Neural crest cell (in vitro differentiated cells): ENCODE measurements at regions not wholly inside any gene's neighbourhood (a gene's known extent, or its start where the extent isn't known, plus 50 kb on each side); places are given as distances from the start of the nearest gene placed in this dataset.

ENCODE experiments used
- DNase-seq: peaks from one replicate; pipeline ENCODE4 v3.0.0; 2021; ENCODE audit warnings: low read depth, mixed read lengths, low spot score
- H3K27ac Mint-ChIP-seq: one replicate; pipeline ENCODE4 v1.8.0; 2021; ENCODE audit warnings: mild to moderate bottlenecking, mixed read lengths; ENCODE audit not compliant: unreplicated experiment
- H3K27me3 Mint-ChIP-seq: 2 replicates; pipeline ENCODE4 v1.8.0; 2021; ENCODE audit warnings: low read depth, mild to moderate bottlenecking, mixed read lengths
- H3K36me3 Mint-ChIP-seq: 2 replicates; pipeline ENCODE4 v1.8.0; 2021; ENCODE audit warnings: low read depth, mild to moderate bottlenecking, mixed read lengths
- H3K4me1 Mint-ChIP-seq: 2 replicates; pipeline ENCODE4 v1.8.0; 2021; ENCODE audit warnings: mixed read lengths
- H3K4me3 Mint-ChIP-seq: one replicate; pipeline ENCODE4 v1.8.0; 2021; ENCODE audit warnings: mild to moderate bottlenecking, mixed read lengths
- H3K9me3 Mint-ChIP-seq: 2 replicates; pipeline ENCODE4 v1.8.0; 2021; ENCODE audit warnings: mixed read lengths
- TF ChIP-seq, protein P1 (sequence below): fragments of 200-600 bp; sonication (generic); conservative IDR thresholded peaks from 2 replicates; pipeline ENCODE4 v1.5.0; 2021; ENCODE audit warnings: antibody characterized with exemption, mild to moderate bottlenecking

- DNase-seq, result no peak
- no peaks in the 10 kb centered on the region for H3K27me3 Mint-ChIP-seq
- H3K4me1 Mint-ChIP-seq, result no peaks in the 10 kb centered on the region
- peaks cover 2% of the 10 kb centered on the region for H3K9me3 Mint-ChIP-seq
- H3K27ac Mint-ChIP-seq, result no peak overlapping the region
- TF ChIP-seq, protein P1, sequence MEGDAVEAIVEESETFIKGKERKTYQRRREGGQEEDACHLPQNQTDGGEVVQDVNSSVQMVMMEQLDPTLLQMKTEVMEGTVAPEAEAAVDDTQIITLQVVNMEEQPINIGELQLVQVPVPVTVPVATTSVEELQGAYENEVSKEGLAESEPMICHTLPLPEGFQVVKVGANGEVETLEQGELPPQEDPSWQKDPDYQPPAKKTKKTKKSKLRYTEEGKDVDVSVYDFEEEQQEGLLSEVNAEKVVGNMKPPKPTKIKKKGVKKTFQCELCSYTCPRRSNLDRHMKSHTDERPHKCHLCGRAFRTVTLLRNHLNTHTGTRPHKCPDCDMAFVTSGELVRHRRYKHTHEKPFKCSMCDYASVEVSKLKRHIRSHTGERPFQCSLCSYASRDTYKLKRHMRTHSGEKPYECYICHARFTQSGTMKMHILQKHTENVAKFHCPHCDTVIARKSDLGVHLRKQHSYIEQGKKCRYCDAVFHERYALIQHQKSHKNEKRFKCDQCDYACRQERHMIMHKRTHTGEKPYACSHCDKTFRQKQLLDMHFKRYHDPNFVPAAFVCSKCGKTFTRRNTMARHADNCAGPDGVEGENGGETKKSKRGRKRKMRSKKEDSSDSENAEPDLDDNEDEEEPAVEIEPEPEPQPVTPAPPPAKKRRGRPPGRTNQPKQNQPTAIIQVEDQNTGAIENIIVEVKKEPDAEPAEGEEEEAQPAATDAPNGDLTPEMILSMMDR, result no peak
- H3K36me3 Mint-ChIP-seq, result no peaks in the 10 kb centered on the region
- no peak overlapping the region for H3K4me3 Mint-ChIP-seq
Measured at GRCh38 chr1:99469550-99469971, 176.4 kb upstream of the PALMD start.

GRCh38 chr1:99472893-99473292 lies 173.0 kb upstream of the PALMD start:
- no peaks in the 10 kb centered on the region for H3K36me3 Mint-ChIP-seq
- TF ChIP-seq, protein P1, result no peak
- no peaks in the 10 kb centered on the region for H3K4me1 Mint-ChIP-seq
- H3K9me3 Mint-ChIP-seq, result no peaks in the 10 kb centered on the region
- DNase-seq, result no peak
- H3K4me3 Mint-ChIP-seq, result no peak overlapping the region
- no peaks in the 10 kb centered on the region for H3K27me3 Mint-ChIP-seq
- H3K27ac Mint-ChIP-seq, result no peak overlapping the region

DNA sequence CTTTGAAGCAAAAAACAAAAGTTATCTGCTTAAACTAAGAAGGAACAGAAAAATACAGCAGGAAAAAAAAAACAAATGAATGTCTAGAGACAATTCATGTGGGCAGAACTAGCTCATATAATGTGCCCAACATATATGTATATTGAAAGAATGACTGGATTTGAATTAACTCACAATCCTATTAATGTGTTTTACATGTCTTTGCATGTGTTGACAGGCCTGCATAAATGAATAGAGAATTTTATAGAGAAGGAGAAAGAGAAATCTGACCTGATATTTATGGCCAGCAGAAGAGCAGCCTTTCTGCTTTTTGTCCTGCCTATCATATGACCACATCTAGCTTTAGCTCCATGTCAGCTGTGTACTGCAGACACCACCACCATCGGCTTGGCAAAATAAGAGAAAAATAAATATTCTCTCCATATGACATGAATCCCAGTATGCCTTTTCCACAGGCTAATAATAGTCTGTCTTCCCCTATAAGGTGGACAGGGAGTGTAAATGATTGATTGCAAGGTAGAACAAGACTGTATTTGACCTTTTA lies 171.5 kb upstream of the PALMD start:
- Mint-ChIP-seq H3K9me3 (peaks cover 2% of the 10 kb centered on the region), H3K4me3 (no peak overlapping the region), H3K36me3 (no peaks in the 10 kb centered on the region), H3K27ac (no peak overlapping the region), H3K27me3 (no peaks in the 10 kb centered on the region), H3K4me1 (no peaks in the 10 kb centered on the region)
- TF ChIP-seq, protein P1, result no peak
- no peak for DNase-seq

DNA sequence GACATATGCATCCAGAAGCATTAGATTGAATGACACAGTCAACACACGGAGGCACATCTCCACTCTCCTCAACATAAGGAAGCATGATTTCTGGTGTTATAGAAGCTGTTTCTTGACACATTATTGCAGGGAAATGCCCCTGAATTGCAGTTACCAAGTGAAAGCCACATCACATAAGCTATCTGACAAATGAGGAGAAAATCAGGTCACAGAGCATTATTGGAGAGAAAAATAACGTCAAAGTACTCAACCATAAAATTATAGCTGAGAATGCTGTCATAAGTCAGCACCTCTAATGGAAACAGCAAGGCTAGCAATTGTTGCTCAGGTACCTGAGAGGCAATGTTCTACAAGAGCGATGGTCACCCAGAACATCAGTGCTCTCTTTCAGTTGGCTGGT lies 169.9 kb upstream of the PALMD start:
- no peak overlapping the region for H3K27ac Mint-ChIP-seq
- H3K4me1 Mint-ChIP-seq, result no peaks in the 10 kb centered on the region
- H3K4me3 Mint-ChIP-seq, result no peak overlapping the region
- no peaks in the 10 kb centered on the region for H3K36me3 Mint-ChIP-seq
- no peaks in the 10 kb centered on the region for H3K27me3 Mint-ChIP-seq
- TF ChIP-seq, protein P1, result no peak
- DNase-seq, result no peak
- H3K9me3 Mint-ChIP-seq, result peaks cover 2% of the 10 kb centered on the region

GRCh38 chr1:99481391-99481996 lies 164.4 kb upstream of the PALMD start:
- H3K27me3 Mint-ChIP-seq, result no peaks in the 10 kb centered on the region
- no peaks in the 10 kb centered on the region for H3K36me3 Mint-ChIP-seq
- H3K4me1 Mint-ChIP-seq, result no peaks in the 10 kb centered on the region
- TF ChIP-seq, protein P1, result peak; percentile 95
- H3K27ac Mint-ChIP-seq, result no peak overlapping the region
- peak; percentile 45 for DNase-seq
- peaks cover 2% of the 10 kb centered on the region for H3K9me3 Mint-ChIP-seq
- no peak overlapping the region for H3K4me3 Mint-ChIP-seq
